ENCODE measurements at regions not wholly inside any gene's neighbourhood (a gene's known extent, or its start where the extent isn't known, plus 50 kb on each side); places are given as distances from the start of the nearest gene placed in this dataset.

GRCh38 chr5:96049398-96050272, 88.0 kb upstream of the ELL2 start (continued):
- TF ChIP-seq PRDM4 (tag by site-specific recombination; IDR thresholded peaks at IDR 0.05), result no peak
- no peak for TF ChIP-seq ZNF639 (tag by site-specific recombination; IDR thresholded peaks at IDR 0.05)
- no peak for TF ChIP-seq ZNF175 (tag by site-specific recombination; IDR thresholded peaks at IDR 0.05)

- Histone ChIP-seq H3K27ac (ENCODE audit: extremely low read depth, low read depth, low read length) (no peak overlapping the region), H3K4me1 (ENCODE audit: control insufficient read depth, insufficient read depth, low read length) (no peaks in the 10 kb centered on the region), H3K36me3 (ENCODE audit: control insufficient read depth in 2 of 2, insufficient read depth in 1 of 2, low read length in 2 of 2) (no peaks in the 10 kb centered on the region), H3K4me3 (ENCODE audit: low read depth, low read length) (no peak overlapping the region), H3K9me3 (ENCODE audit: control insufficient read depth, insufficient read depth, low read depth, low read length) (no peaks in the 10 kb centered on the region)
- ChIA-PET POLR2A (interaction anchor here (0.8 kb wide), 1 partner anchor 16 kb away, joined by 3 read pairs; no protein-coding TSS in a partner anchor), CTCF (interaction anchor here (0.6 to 0.7 kb wide), 2 partner anchors 85 to 166 kb away, joined by 3 read pairs; no protein-coding TSS in a partner anchor)
- TF ChIP-seq ZBTB6 (tag by site-specific recombination; IDR thresholded peaks at IDR 0.05) (peak; percentile 6; the same call in 1 of the 2 replicates), IKZF3 (tag by site-specific recombination; IDR thresholded peaks at IDR 0.05) (no peak), PRDM10 (tag by site-specific recombination; IDR thresholded peaks at IDR 0.05) (no peak)
Measured at GRCh38 chr5:96048763-96049162, 87.1 kb upstream of the ELL2 start.

GRCh38 chr5:96045888-96046287, 84.2 kb upstream of the ELL2 start:
- Histone ChIP-seq H3K4me3 (ENCODE audit: low read depth, low read length) (no peak overlapping the region), H3K36me3 (ENCODE audit: control insufficient read depth in 2 of 2, insufficient read depth in 1 of 2, low read length in 2 of 2) (no peaks in the 10 kb centered on the region), H3K27ac (ENCODE audit: extremely low read depth, low read depth, low read length) (no peak overlapping the region), H3K4me1 (ENCODE audit: control insufficient read depth, insufficient read depth, low read length) (no peaks in the 10 kb centered on the region), H3K9me3 (ENCODE audit: control insufficient read depth, insufficient read depth, low read depth, low read length) (no peaks in the 10 kb centered on the region)
- TF ChIP-seq YY2 (tag by site-specific recombination; IDR thresholded peaks at IDR 0.05), result no peak
- TF ChIP-seq PRDM2 (tag by site-specific recombination; IDR thresholded peaks at IDR 0.05; ENCODE audit: borderline replicate concordance), result no peak
- TF ChIP-seq ZNF664 (tag by site-specific recombination; IDR thresholded peaks at IDR 0.05), result no peak
- no peak for TF ChIP-seq ZNF544 (tag by site-specific recombination; IDR thresholded peaks at IDR 0.05)
- POLR2A ChIA-PET, result no interaction called here
- CTCF ChIA-PET, result no interaction called here
